ENCODE measurements at regions not wholly inside any gene's neighbourhood (a gene's known extent, or its start where the extent isn't known, plus 50 kb on each side); places are given as distances from the start of the nearest gene placed in this dataset.
"Not testable (repeated sequence)": the region's sequence is repeated elsewhere in the genome, so short reads cannot be mapped to it uniquely, and the experiment has no call there.

DNA sequence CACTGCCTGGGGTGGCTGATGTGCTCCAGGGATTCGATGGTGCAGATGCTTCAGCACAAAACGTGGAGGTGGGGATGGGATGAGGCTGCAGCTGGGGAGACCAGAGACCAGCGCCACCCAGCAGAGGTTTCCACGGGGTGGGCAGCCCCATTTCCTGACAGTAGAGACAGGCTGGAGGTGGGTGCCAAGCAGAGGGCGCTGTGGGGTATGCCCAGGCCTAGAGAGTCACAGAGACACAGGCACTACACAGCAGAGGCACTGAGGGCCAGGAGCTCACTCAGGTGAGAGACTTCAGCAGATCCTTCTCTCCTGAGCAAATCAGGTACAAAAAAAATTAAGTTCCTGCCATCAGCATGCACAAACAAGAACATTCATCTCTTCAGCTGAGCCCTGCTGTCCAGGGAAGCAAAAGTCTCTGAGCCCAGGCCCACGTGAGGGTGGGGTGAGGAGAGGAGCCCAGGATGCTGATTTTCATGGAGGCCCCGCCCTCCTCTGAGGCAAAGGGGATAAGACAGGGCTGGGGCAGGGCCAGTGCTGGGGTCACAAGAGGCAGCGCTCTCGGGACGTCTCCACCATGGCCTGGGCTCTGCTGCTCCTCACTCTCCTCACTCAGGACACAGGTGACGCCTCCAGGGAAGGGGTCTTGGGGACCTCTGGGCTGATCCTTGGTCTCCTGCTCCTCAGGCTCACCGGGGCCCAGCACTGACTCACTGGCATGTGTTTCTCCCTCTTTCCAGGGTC, 53.1 kb downstream of the GGTLC2 start:
- no peak for DNase-seq

DNA sequence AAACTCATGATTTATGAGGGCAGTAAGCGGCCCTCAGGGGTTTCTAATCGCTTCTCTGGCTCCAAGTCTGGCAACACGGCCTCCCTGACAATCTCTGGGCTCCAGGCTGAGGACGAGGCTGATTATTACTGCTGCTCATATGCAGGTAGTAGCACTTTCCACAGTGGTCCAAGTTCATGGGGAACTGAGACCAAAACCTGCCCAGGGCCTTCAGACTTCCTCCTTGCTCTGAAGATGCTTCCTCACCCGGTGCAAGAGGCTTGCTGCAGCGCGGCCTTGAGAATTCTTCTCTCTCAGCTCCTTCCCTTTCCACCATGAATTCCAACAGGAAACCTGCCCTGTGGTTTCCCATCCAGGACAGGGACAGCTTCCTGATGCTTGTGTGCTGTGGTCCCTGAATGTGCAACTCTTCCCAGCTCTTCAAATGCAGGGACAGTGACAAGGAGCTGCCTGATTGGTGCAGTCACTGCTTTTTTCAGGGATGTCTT, 53.9 kb downstream of the GGTLC2 start:
- no peak for DNase-seq

GRCh38 chr22:22700631-22701030, 56.2 kb downstream of the GGTLC2 start:
- no peak for DNase-seq

DNA sequence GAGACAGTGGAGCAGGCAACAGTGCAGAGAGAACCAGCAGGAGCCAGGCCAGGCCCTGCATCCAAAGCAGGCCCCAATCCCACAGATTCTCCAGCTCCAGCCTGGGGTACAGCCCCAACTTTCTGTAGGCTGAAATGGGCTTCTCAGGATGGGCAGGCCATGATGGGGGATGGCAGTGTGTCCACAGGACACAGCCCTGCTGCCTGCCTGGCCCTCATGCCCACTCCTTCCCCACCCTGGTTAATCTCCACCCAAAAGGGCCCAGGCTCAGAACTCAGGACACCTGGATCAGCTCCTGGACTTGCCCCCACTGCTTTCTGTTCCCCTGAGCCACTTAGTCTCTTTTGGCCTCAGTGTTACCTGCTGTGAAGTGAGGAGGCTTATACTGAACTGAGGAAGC, 57.1 kb downstream of the GGTLC2 start:
- DNase-seq, result not testable (repeated sequence)

DNA sequence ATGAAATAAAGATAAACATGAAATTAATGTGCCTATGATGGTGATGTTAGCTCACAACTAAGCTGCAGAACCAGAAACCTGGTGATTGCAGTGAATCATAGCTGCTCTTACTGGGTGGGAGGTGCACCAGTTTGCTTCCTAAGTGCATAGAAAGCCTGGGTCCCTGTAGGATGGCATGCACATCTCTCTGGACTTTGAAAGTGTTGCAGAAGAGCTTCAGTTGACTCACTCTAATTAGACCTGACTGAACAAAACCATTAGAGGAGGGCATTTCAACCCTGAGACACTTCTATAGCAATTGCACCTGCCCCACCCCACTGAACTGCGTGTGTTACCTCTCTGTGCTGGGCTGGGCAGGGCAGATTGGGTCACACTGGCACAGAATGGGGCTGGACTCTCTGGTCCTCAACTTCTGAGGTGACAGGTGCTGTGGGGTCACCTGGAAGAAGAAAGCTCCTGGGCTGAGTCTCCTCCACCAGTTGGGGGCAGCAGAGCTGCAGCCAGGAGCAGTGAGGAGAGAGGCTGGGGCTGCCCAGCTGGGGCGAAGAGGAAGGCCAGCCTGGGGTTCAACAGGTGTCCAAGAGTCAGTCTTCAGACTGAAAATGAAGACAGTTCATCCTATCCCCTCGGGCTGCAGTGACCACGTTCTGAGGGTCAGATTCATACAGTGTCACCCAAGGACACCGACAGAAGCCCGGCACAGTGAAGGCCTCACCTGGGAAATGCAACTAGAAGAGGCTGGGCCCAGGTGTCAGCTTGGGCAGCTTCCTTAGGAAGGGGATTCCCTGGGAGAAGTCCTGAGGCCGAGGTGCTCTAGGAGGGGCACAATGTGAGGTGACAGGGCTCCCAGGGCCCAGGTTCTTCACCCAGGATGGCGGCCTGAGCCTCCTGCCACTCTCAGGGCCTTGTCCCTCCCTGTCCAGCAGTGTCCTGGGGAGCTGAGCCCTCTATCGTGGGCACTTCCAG, 58.1 kb downstream of the GGTLC2 start:
- DNase-seq, result no peak

DNA sequence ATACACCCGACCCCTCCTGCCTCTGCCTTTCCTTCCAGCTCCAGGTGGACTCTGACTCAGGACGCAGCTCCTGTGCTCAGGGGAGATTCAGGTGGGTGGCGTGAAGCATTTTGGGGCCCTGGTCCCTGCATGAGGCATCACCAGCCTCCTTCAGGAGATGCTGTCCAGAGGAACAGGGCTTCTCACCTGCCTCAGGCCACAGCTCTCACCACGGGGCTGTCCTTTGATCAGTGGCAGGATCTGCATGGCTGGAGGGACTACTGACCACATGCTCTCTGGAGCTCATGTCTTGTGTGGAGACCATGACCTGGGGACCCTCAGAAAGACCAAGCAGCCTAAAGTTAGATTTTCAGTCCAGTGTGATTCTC, 58.8 kb downstream of the GGTLC2 start:
- DNase-seq, result no peak

GRCh38 chr22:22703715-22704114, 59.3 kb downstream of the GGTLC2 start:
- DNase-seq, result no peak

DNA sequence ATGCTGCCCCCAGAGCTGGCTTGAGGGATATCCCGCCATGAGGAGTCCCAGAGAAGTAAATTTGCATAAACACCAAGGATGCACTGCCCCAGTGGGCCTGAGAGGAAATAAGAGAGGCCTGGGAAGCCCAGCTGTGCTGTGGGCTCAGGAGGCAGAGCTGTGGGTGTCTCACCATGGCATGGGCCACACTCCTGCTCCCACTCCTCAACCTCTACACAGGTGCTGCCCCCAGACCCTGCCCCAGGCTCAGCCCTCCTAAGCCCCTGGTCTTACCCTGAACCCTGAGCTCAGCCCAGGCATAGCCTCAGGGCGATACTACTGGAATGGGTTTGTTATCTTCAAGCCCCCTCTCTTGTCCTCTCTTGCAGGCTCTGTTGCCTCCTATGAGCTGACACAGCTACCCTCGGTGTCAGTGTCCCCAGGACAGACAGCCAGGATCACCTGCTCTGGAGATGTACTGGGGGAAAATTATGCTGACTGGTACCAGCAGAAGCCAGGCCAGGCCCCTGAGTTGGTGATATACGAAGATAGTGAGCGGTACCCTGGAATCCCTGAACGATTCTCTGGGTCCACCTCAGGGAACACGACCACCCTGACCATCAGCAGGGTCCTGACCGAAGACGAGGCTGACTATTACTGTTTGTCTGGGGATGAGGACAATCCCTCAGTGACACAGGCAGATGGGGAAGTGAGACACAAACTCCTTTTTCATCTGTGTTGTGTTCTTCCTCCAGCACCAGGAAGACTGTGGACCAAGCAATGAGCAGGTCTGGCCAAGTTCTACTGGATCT, 59.9 kb downstream of the GGTLC2 start:
- no peak for DNase-seq

- DNase-seq, result no peak
Measured at GRCh38 chr22:22705328-22706100, 61.1 kb downstream of the GGTLC2 start.

DNA sequence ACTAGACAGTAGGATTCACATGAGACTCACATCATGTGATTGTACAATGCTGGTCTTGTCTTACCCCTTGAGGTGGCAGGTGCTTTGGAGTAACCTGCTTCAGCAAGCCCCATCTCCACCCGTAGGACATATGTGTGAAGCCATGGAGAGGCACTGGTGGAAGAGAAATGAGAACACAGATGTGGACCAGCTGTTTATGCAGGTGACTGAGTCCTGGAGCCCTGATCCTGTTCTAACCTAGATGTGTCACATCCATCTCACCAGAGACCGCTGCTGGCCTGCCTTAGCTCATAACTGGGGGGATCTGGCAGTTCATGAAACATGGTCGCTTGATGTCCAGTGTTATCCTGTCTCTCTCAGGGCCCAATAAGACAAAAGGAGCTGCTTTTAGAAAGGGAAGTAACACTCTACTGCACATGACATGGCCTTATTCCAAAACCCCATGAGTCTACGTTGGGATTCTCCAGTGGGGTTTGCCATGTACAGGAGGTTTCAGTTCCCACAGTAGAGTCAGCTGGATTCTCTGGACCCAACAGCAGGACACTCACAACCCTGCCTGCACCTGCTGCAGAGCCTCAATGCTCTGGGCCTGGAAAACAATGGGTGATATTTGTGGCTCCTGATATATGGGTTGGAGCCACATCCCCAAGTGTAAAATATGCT, 62.0 kb downstream of the GGTLC2 start:
- DNase-seq, result no peak

DNA sequence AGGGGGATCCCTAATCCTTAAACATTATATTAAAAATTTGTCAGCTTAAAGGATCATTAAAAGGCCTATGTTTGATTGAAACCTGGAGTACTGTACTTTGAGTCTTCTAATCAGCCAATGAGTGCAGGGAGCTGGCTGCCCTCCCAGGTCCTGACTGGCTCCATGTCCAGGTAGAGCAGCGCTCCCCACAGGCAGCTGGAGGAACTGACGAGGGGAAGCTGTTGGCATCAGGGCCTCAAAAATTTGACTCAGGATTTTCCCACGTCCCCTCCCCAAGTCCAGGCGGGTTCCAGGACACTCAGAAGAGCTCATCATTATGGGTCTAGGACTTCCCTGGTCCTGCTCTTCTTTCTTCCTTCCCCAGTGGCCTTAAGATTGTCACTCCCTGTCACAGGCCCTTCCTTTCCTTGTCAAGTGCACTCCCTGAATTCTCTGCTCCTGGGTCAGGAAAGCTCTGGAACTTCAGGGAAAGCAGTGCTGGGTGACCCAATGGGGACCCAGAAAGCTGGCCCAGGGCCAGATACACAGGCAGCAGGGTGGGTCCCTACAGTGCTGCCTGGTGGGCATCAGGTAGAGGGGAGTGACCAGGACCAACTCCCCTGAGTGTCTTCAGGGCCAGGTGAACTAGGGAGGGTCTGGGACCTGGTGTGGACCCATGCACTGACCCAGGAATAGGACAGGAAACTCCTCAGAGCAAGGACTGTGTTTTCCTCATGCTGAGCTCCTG, 65.5 kb downstream of the GGTLC2 start:
- no peak for DNase-seq

- DNase-seq, result no peak
Measured at GRCh38 chr22:22710719-22711531, 66.5 kb downstream of the GGTLC2 start.

- no peak for DNase-seq
Measured at GRCh38 chr22:22711532-22711913, 67.1 kb downstream of the GGTLC2 start.

GRCh38 chr22:22712092-22712658, 67.8 kb downstream of the GGTLC2 start:
- no peak for DNase-seq

DNA sequence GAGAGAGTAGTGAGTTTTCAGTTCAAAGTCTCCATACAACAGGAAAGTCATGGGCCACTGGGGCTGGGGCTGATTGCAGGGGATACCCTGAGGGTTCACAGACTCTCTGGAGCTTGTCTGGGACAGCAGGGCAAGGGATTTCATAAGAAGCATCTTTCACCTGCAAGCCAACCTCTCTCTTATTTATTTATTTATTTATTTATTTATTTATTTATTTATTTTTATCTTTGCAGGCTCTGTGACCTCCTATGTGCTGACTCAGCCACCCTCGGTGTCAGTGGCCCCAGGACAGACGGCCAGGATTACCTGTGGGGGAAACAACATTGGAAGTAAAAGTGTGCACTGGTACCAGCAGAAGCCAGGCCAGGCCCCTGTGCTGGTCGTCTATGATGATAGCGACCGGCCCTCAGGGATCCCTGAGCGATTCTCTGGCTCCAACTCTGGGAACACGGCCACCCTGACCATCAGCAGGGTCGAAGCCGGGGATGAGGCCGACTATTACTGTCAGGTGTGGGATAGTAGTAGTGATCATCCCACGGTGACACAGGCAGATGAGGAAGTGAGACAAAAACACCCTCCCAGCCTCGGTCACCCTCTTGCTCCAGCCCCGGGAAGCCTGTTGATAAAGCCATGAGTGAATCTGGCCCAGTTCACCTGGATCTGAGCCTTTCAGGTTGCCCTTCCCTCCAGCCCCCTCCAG, 68.4 kb downstream of the GGTLC2 start:
- DNase-seq, result no peak

DNA sequence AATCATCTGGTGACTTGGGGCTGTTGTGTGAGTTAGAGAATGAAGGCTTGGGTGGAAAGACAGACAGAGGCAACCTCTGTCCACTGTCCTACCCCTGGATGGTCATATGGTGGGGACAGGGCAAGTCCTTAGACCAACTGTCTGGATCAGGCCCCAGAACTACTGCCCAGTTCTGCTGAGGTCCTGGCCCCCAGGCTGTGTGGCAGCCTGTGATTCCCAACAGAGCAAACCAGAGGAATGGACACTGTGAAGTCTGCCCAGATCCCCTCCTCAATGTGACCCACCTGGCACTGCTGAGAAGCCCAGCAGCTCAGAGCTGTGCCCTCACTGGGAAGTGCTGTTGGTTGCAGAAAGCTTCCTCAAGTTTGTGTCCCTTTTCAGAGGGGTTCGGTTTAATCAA, 69.0 kb downstream of the GGTLC2 start:
- DNase-seq, result no peak

- no peak for DNase-seq
Measured at GRCh38 chr22:22714600-22715335, 70.4 kb downstream of the GGTLC2 start.

GRCh38 chr22:22716136-22716665, 71.8 kb downstream of the GGTLC2 start:
- no peak for DNase-seq

All from NCI-H226 (cell line).